NCI-H1694 (cell line): ENCODE measurements at regions not wholly inside any gene's neighbourhood (a gene's known extent, or its start where the extent isn't known, plus 50 kb on each side); places are given as distances from the start of the nearest gene placed in this dataset.

ENCODE experiments used
- DNase-seq: peaks from one replicate; lab custom pipeline; 2025; lab: John Stamatoyannopoulos, UW

DNA sequence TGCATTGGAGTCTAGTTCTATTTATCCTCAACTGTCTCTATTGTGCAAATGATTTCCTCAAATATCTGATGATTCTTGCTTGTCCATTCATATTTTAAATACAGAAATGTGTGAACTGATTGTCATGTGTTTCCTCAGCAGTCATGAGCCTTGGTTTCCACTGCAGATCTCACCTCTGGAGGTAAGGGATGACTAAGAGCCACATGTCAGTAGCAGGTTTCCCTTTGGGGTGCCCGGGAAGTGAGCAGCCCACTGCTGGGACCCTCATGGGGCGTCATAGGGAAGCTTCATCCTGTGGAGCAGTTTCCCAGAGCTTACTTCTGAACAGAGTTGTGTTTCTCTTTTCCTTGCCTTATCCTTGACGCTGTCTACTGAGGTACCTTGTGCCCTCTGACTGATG, 149.2 kb upstream of the TOPAZ1 start:
- DNase-seq: no peak

DNA sequence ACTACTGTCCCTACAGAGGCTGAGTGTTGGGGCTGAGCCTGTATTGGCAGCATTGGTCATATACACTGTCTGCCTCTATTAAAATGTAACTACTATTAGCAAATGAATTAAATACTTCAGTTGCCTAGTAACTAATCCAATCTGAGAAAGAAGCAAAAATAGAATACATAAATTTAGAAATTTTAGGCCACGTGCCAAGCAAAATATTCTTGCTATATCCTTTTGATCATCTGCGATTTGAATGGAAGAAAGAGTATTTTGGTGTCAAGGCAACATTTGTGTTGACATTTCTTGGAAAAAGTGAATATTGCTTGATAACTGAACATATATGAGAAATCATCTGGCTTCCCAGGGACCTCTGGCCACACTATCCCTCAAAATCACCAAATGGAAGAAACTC, 148.2 kb upstream of the TOPAZ1 start:
- DNase-seq: no peak

DNA sequence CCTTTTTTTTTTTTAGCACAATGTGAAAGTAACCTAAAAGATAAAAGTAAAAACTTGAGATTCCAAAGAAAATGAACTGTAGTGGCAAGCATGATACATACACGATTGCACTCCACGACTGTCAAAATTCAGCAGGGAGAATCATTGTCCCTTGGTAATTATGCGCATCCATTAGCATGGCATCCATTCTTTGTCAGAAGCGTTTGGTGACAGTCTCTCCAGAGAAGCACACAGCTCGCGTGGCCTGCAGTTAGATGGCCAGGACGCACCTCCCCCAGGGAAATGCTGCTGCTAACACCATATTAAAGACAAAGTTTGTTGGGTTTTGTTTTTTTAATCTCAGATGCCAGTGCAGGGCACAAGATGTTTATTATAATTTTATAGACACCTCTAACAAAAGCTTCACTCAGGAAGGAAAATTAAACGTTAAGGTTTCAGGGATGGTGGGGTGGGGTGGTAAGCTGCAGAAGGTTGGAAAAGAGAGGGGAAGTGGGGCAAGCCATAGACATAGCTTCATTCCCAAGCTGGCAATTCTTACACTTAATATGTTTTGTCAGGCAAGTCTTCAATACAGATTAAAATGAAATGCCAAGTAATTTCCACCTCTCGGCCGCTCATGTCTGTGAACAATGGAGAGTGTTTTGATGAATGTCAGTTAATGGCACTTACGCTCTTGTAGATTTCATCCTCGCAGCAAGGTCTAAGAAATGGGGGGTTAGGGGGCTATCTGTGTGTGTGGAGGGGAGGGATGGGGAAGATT, 142.8 kb upstream of the TOPAZ1 start:
- no peak for DNase-seq

GRCh38 chr3:44099566-44100297, 142.0 kb upstream of the TOPAZ1 start:
- no peak for DNase-seq

DNA sequence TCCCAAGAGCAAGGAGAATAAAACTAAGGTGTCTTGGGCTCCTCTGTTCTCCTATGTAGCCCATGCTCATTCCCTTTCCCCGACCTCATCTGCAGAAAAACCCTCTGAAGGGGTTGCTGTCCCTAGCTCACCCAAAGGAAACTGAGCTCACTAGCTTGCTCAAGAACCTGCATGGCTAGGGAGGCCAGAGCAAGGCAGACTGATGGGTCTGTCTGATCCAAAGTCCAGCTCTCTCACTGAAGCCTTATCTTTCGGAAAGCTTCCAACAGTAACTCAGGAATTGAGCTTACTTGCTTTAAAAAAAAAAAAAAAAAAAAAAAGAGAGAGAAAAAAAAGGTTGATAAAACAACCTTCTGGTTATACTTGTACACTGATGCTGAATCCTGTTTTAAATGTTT, 141.4 kb upstream of the TOPAZ1 start:
- DNase-seq: no peak

DNA sequence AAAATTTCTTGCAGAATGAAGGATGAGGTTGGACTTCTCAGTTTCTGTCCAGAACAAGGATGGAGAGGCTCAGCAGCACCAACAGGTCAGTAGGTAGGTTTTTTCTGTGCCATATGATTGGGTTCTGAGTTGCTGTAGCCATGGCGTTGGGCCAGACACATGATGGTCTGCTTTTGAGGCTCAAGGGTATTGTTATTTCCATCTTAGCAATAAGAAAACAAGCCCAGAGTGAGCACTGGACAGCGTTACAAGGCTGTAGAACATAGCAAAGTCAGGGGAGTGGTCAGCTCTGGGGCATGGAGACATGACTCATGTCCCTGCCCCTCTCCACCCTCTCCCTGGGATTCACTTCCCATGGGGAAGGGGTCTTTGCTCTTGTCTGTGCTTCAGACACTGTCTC, 137.6 kb upstream of the TOPAZ1 start:
- no peak for DNase-seq

GRCh38 chr3:44104668-44105321, 136.9 kb upstream of the TOPAZ1 start:
- DNase-seq: no peak

DNA sequence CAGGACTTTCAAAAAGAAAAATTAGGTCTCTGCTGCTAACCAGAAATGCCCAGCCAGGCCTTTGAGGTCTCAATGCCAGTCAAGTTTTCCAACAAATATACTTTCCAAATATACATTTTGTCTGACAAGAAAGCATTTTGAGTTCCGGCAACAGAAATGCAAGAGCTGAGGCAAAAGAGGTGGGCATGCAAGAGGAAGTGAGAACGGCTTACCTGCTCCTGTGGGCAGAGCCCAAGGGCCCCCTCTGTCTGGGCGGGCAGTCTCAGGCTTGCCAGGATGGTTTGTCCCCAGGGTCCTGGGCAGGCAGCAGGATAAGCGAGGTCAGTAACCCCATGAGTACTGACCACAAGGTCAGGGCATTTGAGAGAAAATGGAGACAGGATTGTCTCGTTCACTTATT, 136.1 kb upstream of the TOPAZ1 start:
- no peak for DNase-seq

GRCh38 chr3:44106756-44107155, 134.9 kb upstream of the TOPAZ1 start:
- no peak for DNase-seq

DNA sequence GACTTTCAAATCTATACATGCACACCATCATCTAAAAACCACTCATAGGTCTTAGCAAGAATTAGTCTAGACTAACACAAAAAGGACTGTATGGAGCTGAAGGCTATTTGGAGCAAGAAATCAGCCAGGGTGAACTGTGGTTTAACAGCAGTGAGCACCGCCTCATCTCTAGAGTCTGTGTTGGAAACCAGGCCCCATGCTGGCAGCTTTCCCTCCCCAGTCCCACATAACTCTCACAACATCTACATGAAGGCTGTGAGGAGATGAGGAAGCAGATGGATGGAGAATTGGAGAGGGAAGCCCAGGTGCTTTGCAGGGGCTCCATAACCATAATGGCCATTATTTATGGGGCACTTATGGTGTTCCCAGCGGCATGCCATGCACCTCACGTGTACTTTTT, 133.2 kb upstream of the TOPAZ1 start:
- DNase-seq: no peak

GRCh38 chr3:44109771-44110361, 131.8 kb upstream of the TOPAZ1 start:
- no peak for DNase-seq

DNA sequence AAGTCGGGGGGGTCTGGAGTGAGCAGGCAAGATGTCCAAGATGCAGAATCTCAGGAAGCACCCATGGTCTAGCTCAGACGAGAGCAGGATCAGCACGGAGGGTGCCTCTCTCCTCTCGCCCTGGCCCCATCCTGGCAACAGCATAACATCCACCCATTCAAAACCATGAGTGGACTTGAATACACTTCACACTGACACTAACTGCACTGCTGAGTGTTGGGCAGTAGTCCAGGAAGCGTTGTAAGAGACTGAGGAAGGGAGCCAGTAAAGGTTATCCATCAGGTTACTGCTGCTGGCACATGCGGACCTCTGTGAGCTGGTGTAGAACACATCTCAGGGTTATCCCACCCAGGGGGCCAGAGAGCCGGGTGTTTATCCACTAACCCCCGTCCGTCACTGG, 131.0 kb upstream of the TOPAZ1 start:
- DNase-seq: no peak

DNA sequence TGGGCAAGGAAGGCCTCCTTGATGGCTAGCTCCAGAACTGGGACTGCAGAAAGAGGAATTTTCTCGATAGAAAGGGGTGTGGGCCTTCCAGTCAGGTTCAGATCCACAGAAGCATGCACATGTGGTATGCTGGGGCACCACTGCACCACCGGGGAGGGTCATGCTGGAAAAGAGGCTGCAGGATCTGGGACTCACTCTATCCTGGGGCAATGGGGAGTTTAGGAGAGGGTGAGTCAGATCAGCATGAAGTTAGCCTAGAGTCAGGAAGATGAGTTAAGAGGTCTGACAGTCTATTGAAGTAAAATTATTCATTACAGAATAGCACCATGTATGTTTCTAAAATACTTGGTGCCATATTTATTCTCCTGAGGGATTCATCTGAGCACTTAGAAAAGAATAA, 130.2 kb upstream of the TOPAZ1 start:
- DNase-seq: no peak

DNA sequence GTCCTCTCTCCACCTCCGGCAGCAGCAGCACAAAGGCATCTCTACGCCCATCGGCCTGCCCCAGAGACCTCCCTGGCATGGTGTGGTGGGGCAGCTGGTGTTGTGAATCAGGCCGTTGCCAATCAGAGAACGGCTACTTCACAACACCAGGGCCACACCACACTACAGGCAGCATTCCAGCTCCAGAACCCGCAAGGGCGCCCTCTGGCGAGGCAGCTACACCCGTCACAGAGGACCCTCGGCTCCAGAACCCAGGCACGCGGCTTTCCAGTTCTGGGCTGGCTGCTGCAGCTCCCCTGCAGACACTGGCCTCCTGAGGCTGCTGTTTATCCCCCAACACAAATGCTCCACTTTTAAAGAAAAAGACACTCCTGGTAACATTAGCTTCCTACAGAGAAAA, 127.5 kb upstream of the TOPAZ1 start:
- no peak for DNase-seq

- DNase-seq: no peak
These were observed 124.4 kb upstream of the TOPAZ1 start for GRCh38 chr3:44117239-44117638.

DNA sequence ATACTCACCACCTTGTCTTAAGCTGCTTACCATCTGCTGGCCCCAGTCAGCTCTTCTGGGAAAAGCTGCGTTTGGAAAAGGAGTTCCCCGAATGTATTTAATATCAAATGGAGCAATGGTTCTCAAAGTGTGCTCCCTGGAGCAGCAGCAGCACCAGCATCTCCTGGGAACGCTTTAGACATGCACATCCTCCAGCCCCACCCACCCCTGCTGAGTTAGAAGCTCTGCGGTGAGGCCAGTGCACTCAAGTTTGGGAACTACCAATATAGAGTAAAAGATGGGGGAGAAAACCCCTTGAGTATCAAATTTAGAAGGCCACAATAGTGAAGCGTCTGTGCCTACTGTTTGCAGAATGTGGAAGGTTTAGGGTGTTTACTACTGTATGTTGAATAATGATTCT, 124.0 kb upstream of the TOPAZ1 start:
- no peak for DNase-seq

DNA sequence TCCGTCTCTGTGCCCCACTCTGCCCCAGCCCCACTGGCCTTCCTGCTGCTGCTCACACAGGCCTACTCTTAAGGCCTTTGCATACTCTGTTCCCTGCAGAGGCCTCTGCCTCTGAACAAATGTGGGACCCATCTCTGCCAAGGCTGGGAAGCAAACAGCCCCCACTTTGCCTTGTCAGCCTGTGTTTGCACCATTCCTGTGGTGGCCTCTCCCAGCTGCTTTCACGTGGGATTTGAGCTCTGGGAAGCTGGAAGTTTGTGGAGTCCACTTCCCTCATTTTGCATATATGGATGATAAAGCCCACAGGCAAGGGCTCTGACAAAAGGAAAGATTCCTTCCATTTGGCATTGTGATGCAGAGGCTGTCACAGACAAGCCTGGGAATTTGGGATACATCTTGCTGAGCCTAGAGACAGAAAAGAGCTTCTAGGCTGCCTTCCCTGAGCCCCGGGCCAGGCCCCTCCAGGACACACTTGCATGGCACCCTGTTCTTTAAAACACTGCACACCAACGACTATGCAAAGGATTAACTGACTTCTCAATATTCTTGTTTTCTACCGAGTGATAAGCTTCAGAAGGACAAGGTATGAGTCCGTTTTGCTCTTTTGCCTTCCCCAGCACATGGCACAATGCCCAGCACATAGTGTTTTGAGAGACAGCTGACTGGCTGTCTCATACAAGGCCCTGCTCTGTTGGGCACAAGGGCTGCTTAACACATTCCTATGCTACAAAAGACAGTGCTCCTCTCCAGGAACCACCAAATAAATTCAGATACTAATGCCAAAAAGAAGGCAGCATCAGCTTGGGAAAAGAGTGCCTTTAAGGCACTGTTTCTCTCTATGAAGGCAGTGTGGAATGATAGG, 120.7 kb upstream of the TOPAZ1 start:
- DNase-seq: no peak

- DNase-seq: no peak
These were observed 116.4 kb upstream of the TOPAZ1 start for GRCh38 chr3:44125246-44125645.

GRCh38 chr3:44125882-44126281, 115.8 kb upstream of the TOPAZ1 start:
- no peak for DNase-seq

GRCh38 chr3:44128057-44128775, 113.5 kb upstream of the TOPAZ1 start:
- no peak for DNase-seq

- no peak for DNase-seq
These were observed 111.4 kb upstream of the TOPAZ1 start for GRCh38 chr3:44130249-44130648.
